Ovary (tissue), 7 donors: ENCODE measurements at regions not wholly inside any gene's neighbourhood (a gene's known extent, or its start where the extent isn't known, plus 50 kb on each side); places are given as distances from the start of the nearest gene placed in this dataset.
A peak's percentile ranks its signal among the peaks of the same experiment; 100 is the strongest.

Experiments used
- DNase-seq, 5 donors: peaks; one replicate each; pipeline ENCODE4 v3.0.0-alpha.2; 2019 to 2020
- H3K27ac ChIP-seq, 2 donors: fragments of 200-600 bp; one replicate each; pipeline versions ENCODE4 v1.5.1 to v1.8.0; 2019 to 2022
- H3K27me3 ChIP-seq: fragments of 200-600 bp; one replicate; pipeline ENCODE4 v1.8.0; 2022
- H3K36me3 ChIP-seq: fragments of 200-600 bp; sonication (generic); one replicate; pipeline ENCODE4 v1.5.1; 2019
- H3K4me1 ChIP-seq: one replicate; pipeline ENCODE4 v1.8.1; 2013; ENCODE audit warnings: mild to moderate bottlenecking, moderate library complexity; ENCODE audit not compliant: insufficient read depth
- H3K4me3 ChIP-seq: fragments of 200-600 bp; sonication (generic); one replicate; pipeline ENCODE4 v1.5.1; 2017
- H3K9me3 ChIP-seq, 2 donors: fragments of 200-600 bp in 1 of 2; sonication (generic) in 1 of 2; one replicate each; pipeline versions ENCODE4 v1.5.1 to v1.8.1; 2013 to 2019; ENCODE audit warnings: mild to moderate bottlenecking in 1 of 2, moderate library complexity in 1 of 2
- CTCF ChIP-seq, 3 donors: fragments of 450-650 bp in 2 of 3; fragments of 200-600 bp in 1 of 3; IDR thresholded peaks; one replicate each; pipeline versions ENCODE4 v1.5.1 to v1.8.0; 2016 to 2022; ENCODE audit warnings: antibody characterized with exemption in 3 of 3, mild to moderate bottlenecking in 1 of 3
- EP300 ChIP-seq: sonication (generic); formaldehyde crosslinking; IDR thresholded peaks from one replicate; pipeline ENCODE4 v1.6.1; 2017; ENCODE audit warnings: antibody characterized with exemption
- POLR2A ChIP-seq: fragments of 450-650 bp; IDR thresholded peaks from one replicate; pipeline ENCODE4 v1.6.1; 2017; ENCODE audit warnings: antibody characterized with exemption, mild to moderate bottlenecking, moderate library complexity
- WGBS, 3 donors: extraction: QIAGEN DNeasy Blood & Tissue Kit in 1 of 3; methylation state at CpG; one replicate each; pipeline versions ENCODE4 v1.1.5 to v1.1.7; 2013 to 2017; 5-methylcytosine and 5-hydroxymethylcytosine counted together
- intact Hi-C, 4 donors: fragments of 100-400 bp; cut with DNase I; formaldehyde crosslinking; loops; one replicate each; pipeline versions ENCODE4 v1.11.0 to v1.15.1; 2022 to 2023
- donor health status: DM: no; HTN: no; CAD: no; lungs with moderate emphysema.
- donor health status: DM: no; HTN: no; CAD: no.
- donor health status: Bipolar disorder and iron deficiency.
- donor health status: DM: no; HTN: no; CAD: no.
- donor health status: DM: yes; HTN: yes; CAD: no.

- H3K27ac ChIP-seq, result no peak overlapping the region
- H3K4me3 ChIP-seq, result no peak overlapping the region
- intact Hi-C loops, result no loop called here
- no peaks in the 10 kb centered on the region for H3K27me3 ChIP-seq
- no peak for DNase-seq
- H3K36me3 ChIP-seq, result no peaks in the 10 kb centered on the region
- H3K4me1 ChIP-seq, result peaks cover 2% of the 10 kb centered on the region
- H3K9me3 ChIP-seq, result no peaks in the 10 kb centered on the region
- no peak for TF ChIP-seq CTCF (IDR thresholded peaks at IDR 0.05)
- no peak for TF ChIP-seq EP300
- TF ChIP-seq POLR2A, result no peak
Measured at GRCh38 chr5:158524070-158524469, 575.6 kb downstream of the EBF1 start.

GRCh38 chr5:158522776-158523175 lies 576.9 kb downstream of the EBF1 start:
- TF ChIP-seq POLR2A (no peak), EP300 (no peak), CTCF (IDR thresholded peaks at IDR 0.05) (no peak)
- 1 to 3% (median 3%) methylated on average over 2 of the region's 2 CpGs for WGBS, 3 donors
- intact Hi-C loops, result no loop called here
- no peaks in the 10 kb centered on the region for H3K27me3 ChIP-seq
- no peaks in the 10 kb centered on the region for H3K36me3 ChIP-seq
- H3K4me3 ChIP-seq, result no peak overlapping the region
- no peak overlapping the region for H3K27ac ChIP-seq
- peaks cover 2% of the 10 kb centered on the region for H3K4me1 ChIP-seq
- peak in 1 of 5 donors; percentile 22 for DNase-seq
- H3K9me3 ChIP-seq, result no peaks in the 10 kb centered on the region

GRCh38 chr5:158521995-158522394 lies 577.7 kb downstream of the EBF1 start:
- Histone ChIP-seq H3K4me1 (peaks cover 2% of the 10 kb centered on the region), H3K27me3 (no peaks in the 10 kb centered on the region), H3K36me3 (no peaks in the 10 kb centered on the region), H3K4me3 (no peak overlapping the region), H3K27ac (no peak overlapping the region), H3K9me3 (no peaks in the 10 kb centered on the region)
- no peak for DNase-seq
- 39 to 54% (median 46%) methylated on average over 3 of the region's 3 CpGs for WGBS, 3 donors
- intact Hi-C loops, result no loop called here
- TF ChIP-seq CTCF (IDR thresholded peaks at IDR 0.05) (no peak), POLR2A (no peak), EP300 (no peak)

GRCh38 chr5:158519433-158520021 lies 580.2 kb downstream of the EBF1 start:
- Histone ChIP-seq H3K36me3 (no peaks in the 10 kb centered on the region), H3K27ac (no peak overlapping the region), H3K4me1 (peaks cover 2% of the 10 kb centered on the region), H3K27me3 (no peaks in the 10 kb centered on the region), H3K4me3 (no peak overlapping the region), H3K9me3 (no peaks in the 10 kb centered on the region)
- TF ChIP-seq CTCF (IDR thresholded peaks at IDR 0.05) (no peak), EP300 (no peak), POLR2A (no peak)
- no peak for DNase-seq
- intact Hi-C loops, result no loop called here
- WGBS, 3 donors, result 79 to 84% (median 80%) methylated on average over 3 of the region's 3 CpGs
